ENCODE measurements at regions not wholly inside any gene's neighbourhood (a gene's known extent, or its start where the extent isn't known, plus 50 kb on each side); places are given as distances from the start of the nearest gene placed in this dataset.

DNA sequence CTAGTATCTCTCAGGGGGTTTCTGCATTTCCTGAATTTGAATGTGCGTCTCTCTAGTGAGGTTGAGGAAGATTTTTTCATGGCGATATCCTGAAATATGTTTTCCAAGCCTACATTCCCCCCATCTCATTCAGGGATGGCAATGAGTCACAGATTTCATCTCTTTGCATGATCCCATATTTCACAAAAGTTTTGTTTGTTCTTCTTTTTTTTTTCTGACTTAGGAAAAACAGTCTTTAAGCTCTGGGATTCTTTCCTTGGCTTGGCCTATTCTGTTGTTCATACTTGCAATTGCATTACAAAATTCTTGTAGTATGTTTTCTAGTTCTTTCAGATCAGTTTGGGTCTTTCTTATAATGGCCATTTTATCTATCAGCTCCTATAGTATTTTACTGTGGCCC, 136.5 kb downstream of the DSEL start:
- no peak for DNase-seq

DNA sequence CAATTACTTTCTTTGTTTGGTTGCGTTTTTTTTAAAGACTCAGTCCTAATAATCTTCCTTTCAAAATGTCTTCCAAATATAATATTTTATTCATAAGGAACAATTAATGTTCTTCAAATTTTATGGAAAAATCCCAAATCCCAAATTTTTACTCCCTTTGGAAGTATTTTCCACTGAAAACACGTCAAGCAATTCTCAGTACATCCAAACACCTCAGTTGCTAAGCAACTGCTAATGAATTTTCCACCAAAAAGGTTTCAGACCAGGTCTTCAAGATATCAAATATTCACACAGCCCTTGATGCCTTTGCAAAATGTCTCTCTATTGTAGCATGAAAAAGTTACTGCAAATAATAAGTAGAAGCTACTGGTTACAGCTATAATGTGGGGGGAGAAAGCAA, 140.1 kb downstream of the DSEL start:
- no peak for DNase-seq

DNA sequence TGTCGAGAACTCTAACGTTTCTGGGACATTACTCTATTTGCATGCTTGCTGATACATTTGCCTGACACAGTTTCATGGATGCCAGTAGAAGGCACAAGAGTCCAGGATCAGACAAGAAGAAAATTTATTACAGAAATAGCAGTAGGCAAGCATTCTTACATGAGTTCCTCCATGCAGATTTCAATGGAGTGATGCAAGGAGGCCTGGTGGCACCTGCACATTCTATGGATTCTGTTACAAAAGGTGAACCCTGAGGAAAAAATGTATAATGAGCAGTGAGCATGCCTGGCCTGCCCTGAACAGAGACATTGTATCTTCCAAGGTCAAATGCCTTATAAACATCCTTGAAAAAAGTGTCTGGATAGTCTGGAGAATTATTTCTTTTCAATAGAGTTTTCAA, 142.9 kb downstream of the DSEL start:
- no peak for DNase-seq

DNA sequence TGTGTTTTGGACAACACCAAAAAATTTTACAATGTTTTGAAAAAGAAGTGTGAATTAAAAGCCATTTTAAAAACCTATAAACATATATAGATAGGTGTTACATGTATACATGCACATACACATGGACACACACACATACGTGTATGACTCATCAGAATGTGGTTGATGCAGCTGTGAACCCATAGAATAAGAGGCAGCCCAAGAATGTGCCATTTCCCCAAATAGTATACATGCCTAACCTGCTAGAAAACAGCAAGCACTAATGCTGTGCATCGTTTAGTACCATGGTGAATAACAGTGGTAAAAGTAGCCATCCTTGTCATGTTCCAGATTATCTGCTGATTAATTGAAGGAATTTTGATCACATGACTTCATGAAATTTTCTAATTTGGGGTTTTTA, 149.0 kb downstream of the DSEL start:
- no peak for DNase-seq

DNA sequence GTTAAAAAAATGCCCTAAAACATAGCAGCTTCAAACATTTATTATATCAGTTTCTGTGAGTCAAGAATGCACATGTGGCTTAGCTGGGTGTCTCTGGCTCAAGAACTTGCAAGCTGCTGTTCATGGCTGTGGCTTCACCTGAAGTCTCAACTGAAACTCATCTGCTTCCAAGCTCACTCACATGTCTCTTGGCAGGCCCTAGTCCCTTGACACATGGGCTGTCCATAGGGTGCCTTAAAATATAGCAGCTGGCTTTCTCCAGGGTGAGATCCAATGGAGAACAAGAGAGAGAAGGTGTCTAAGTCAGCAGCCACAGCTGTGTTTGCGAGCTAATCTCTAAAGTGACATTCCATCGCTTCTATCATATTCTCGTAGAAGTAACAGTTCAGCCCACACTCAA, 152.8 kb downstream of the DSEL start:
- DNase-seq, result no peak

DNA sequence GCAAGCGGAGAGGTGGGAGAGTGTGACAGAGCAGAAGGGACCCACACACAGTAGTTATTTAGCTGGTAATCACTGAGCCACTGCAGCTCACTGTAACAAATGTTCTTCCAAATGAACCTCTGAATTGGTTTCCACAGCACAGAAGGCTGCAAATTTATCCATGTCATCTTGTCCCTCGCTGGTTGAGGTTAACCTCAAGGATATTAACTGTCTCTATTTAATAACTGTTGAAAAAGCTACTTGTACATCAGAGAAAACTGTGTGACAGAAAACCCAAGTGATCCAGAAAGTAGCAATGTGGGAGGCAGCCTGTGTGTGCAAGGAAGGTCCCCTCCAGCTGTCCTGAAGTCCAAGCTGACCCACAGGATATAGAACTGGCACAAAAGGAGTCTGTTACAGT, 153.6 kb downstream of the DSEL start:
- DNase-seq, result no peak

DNA sequence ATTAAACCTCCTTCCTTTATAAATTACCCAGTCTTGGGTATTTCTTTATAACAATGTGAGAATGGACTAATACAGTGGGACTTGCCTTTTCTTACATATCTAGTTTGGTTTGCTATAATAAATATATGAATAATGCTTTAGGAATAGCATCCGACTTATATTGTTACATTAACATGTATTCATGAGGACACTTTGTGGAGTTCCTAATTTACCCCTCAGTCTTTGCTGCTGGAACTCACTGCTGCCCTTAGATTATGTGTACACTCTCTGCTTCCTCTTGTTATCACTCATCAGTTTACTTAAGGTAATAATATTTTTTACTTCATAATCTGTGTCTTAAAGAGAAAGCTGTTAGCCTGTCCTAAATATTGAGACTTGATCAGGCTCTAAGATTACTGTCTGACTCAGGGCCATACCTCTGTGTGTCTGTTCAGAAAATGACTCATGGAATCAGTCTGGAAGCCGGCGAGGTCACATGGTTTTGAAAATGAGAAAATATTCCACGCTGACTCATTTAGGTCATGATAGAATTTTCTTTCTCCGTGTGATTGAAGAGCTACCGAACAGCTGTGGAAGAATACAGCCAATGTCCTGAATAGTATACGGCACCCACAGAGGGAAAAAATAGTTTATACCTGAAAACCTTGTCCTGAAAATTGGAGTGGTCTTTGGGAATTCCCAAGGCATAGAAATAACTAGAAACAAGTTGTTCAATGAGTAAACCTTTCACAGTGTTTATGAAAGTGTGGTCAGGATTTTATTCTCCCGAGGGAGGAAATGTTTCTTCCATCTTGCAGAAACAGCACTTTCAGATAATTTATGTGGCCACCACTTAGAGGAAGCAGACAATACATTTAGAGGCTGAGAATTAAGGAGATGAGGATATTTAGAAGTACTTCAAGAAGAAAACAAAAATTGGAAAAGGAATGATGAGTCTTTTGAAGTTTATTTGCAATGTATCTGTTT, 156.4 kb downstream of the DSEL start:
- peak; percentile 5 for DNase-seq

DNA sequence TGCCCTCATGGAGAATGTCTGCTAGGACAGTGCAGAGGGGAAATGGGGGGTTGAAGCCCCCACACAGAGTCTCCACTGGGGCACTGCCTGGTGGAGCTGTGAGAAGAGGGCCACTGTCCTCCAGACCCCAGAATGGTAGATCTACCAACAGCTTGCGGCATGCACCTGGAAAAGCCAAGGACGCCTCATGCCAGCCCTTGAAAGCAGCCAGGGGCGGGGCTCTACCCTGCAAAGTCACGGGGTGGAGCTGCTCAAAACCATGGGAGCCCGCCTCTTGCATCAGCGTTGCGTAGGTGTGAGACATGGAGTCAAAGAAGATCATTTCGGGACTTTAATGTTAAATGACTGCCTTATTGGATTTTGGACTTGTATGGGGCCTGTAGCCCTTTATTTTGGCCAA, 157.6 kb downstream of the DSEL start:
- no peak for DNase-seq

DNA sequence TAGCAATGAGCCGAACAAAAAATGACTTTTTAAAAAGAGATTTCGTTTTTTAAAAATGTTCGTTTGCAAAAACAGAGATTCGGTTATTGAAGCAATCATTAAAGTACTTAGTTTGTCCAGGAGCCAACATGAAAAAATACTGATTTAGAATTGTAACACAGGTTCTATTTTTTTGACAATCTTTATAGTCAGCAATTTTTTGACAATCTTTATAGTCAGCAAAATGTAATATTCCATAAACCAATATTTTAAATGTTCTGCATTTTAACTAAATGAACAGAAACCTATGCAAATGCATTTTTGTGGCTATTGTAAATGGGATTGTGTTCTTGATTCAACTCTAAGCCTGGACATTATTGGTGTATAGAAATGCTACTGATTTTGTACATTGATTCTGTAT, 161.8 kb downstream of the DSEL start:
- no peak for DNase-seq

DNA sequence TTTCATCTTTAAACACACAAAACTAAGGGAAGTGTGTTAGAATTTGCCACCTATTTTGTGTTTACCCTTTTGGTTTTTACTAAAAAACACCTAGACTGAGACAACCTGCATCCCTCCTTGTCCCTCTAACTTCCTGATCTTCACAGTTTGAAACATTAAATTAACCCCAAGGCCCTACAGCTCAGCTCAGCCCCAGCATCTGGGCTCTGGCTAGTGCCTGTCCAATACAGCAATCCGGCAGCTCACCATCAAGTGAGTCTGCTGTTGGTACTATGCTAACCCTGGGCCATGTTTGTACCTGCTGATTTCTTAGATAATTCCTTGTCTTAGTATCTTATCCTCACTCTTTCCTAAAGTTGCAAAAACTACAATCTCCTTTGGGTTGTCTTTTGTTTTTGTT, 162.4 kb downstream of the DSEL start:
- DNase-seq, result no peak

DNA sequence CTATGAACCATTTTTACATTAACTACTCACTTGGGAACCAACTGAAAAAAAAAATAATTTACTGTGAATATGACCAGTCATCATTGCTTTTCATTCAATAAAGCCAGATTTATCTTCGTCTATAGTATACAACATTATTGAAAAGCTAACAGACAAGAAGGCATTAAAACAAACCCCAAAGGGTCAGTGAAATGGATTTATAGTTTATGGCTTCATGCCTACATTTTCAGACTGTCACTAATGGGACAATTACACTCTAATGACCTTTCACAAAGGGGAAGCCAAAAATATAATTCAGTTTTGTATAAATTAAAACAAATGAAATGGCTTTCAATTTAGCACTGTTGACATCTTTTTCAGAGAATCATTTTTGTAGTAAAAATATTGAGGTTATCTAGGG, 169.1 kb downstream of the DSEL start:
- DNase-seq, result no peak

DNA sequence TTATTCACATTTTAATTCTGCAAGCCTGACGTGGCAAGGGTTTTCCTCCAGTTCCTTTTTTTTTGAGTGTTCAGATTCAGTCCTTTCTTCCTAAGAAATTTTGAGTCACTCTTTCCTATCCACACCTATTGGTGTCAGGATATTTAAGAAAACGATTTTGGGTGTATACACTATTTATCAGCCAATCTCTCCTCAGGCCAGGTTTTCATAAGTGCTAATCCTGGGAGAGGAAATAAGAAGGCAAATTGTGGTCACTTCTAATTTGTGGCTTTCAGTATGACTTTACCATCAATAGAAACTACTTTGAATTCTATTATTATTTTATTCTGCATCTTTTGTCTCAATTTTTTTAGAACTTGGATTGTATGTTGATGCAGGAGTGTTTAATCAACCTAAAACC, 174.4 kb downstream of the DSEL start:
- no peak for DNase-seq

DNA sequence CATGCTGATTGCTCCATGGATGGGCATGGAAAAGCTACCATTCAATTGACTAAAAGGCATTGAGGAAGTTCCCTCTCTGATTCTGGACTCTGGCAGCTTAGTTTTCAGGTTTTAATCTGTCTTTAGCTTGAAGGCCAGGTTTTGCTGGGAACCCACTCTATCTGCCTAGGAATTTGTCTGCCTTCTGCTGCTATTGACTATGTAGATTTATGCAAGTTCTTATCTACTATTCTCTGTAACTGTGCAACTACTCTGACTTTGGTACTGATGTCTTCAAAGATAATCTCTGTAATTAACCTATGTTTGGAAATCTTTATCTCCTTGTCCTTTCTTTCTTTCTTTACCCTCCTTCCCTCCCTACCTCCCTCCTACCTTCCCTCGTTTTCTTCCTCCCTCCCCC, 178.8 kb downstream of the DSEL start:
- no peak for DNase-seq

DNA sequence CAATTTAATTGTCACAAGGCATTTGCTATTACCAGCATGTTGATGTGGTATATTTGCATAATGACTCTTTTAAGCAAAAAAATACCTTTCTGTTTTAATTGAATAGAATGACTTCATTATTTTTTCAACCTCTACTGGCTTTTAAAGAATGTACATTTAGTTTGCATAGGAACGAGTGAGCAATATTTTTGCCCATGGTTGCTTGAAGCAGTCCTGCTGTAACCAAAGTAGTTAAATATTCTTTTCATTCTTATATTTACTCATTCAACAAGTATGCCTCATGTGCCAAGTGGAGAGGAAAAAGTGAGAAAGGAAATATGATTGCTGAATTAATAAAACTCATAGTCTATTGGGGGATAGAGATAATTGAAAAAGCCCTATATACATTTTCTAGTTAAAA, 184.7 kb downstream of the DSEL start:
- no peak for DNase-seq

DNA sequence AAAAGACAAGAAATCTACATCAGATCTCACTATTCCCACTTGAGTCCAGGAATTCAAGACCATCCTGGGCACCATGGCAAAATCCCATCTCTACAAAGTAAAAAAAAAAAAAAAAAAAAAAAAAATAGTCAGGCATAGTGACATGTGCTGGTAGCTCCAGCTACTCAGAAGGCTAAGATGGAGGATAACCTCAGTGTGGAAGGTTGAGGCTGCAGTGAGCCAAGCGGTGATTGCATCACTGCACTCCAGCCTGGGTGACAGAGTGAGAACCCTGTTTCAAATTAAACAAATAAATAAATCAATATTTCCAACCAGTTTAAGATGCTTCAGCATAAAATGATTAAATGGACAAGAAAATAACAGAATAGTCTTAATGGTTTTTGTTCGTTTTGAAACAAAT, 197.4 kb downstream of the DSEL start:
- DNase-seq, result no peak

DNA sequence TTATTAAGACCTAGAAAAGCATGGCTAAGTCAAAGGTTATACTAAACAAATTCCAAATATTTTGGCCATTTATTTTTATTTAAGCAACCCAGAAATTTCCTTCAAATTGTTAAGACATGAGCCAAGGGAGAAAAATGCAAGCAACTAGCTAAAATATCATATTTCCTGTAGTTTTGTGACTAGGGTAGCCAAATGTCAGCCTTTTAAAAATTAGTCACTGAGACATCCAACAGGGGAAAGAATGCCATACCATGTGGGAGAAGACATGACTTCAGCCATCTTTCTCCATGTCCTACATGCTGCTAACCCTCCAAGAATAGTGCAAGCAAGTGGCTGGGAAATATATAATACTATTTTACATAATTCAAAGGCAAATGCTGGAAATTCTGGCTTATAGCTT, 197.9 kb downstream of the DSEL start:
- DNase-seq, result no peak

DNA sequence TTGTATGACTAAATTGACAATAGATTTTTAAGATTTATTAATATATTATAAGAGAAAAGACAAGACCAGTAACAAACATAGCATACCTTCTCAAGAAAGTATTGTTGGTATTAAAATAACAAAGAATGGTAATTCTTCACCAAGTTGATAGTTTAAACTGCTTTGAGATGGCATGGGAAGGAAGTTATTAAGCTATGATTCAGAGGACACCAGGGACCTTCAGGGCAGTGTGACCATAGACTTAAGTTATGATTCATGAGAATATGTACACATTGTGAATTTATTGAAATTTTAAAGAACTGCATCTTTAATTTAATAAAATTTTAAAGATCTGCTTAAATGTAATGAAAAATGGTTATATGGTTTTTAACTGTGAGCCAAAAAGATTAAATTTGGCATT, 205.7 kb downstream of the DSEL start:
- no peak for DNase-seq

DNA sequence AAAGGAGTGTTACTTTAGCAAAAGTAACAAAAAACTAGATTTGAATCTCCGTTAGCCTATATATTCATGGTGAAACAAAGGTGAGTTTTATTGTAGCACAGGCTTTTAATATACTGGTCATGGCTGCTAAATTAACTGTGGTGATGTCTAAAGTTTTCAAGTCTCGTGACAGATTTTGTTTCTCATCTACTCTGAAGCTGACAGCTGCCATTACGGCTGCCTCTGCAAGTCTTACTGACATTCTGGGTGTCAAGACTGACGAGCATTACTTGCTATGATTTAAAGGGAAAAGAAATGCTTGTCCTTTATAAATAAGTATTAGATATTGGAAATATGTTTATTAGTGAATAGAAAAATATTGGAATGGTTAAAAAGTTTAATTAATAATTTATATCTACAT, 207.7 kb downstream of the DSEL start:
- DNase-seq, result no peak

DNA sequence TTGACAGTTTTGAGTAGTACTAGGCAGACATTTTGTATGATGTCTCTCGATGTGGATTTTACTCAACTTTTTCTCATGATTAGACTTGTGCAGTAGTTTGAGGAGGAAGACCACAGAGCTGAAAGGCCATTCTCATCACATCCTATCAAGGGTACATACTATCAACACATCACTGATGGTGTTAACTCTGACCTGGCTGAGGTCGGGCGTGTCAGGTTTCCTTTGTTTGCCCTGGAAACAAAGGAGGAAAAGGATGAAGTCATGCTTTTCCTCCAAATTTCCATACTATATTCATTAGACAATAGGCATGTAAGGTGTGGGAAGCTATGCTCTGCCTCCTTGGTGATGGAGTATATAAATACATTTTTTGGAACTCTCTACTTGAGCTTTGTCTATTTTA, 211.1 kb downstream of the DSEL start:
- no peak for DNase-seq

DNA sequence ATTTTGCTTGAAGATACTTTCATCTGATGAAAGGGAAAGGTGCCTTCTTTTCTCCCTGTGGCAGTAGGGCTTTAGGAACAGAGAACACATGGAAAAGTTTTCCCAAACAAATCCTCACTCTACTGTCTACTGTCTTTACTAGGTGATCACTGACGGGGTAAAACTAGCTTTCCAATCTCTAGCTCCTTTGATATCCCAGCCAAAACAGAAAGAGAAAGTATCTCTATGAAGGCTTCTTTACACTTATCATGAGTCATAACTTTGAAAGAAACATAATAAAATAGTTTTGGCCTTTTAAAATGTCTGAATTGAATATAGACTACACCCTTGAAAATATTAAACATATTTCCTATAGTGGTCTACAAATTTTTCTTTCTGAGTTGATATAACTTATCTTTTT, 214.5 kb downstream of the DSEL start:
- DNase-seq, result no peak

DNA sequence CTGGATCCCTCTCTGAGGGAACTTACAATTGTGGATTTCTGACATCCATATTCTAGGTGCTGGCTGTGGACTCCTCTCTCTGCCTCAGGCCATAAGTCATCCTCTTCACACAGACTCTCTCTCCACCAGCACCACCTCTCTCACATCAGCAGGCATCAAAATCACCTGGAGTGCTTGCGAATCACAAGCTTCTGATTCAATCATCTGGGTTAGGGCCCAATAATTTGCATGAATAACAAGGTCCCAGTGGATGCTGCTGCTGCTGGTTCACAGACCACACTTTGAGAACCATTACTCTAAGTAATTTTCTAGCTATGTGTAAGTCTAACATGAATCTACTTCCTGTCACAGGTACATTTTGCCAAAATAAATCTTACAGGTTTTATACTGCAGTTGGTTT, 214.9 kb downstream of the DSEL start:
- DNase-seq, result no peak

DNA sequence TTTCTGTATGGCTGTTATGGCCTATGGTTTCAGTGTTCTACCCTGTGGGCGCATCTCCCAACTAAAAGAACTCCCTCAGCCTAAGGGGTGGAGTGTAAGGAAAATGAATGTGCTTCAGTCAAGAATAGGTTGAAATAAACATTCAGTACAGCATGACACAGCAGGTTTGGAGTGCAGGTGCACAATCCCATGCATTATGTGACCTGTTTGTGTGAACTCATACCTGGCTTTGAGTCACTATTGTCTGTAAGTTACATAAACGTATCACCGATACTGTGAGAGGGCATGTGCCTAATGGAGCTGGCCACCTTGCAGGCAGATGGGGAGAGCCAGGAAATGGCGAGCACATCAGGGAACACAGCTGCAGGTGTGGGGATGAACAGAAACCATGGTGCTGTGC, 216.0 kb downstream of the DSEL start:
- DNase-seq, result no peak

DNA sequence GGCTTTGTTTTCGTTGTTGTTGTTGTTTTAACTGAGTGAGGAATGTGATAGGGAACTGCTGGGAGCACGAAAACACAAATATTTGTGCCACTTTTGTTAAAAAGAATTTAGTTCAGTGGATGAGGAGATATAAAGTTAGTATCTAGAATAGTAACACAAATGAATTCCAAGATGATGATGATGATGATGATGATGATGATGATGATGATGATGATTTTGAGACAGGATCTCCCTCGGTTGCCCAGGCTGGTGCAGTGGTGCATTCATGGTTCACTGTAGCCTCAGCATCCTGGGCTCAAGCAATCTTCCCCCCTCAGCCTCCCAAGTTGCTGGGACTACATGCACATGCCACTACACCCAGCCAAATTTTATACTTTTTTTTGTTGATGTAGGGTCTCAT, 223.7 kb downstream of the DSEL start:
- DNase-seq, result no peak

DNA sequence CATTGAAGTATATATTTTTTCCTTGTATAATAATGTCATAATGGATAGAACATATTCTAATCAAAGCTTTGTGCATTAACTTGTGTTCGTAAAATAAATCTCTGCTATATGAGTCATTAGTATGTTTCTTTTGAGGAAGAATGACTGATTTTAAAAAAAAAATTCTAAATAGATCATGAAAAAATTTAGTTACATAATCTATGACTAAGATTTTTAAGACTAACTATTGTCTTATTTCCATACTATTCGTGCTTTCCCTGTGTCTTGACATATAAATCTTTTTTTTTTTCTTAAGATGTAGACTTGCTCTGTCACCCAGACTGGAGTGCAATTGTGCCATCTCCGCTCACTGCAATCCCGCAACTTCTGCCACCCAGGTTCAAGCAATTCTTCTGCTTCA, 226.1 kb downstream of the DSEL start:
- DNase-seq, result no peak

DNA sequence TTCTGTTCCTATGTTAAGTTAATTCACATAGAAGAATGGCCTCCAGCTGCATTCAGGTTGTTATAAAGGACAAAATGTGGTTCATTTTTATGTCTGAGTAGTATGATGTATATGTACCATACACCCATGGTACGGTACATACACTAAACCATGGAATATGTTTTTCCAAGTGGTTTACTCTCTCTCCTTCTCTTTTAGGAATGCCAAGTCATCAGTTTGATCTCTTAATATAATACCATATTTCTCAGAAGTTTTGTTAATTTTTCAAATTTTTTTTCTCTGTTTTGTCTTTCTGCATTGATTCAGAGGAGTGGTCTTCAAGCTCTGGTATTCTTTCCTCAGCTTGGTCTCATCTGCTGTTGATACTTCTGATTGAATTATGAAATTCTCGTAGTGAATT, 230.9 kb downstream of the DSEL start:
- DNase-seq, result no peak
